Stimulated activated memory B cell treated with anti-CD40 and anti-IgM and Interleukin-4, amounts not matched to agents 10 μg/mL and 1 μg/mL and 100 μg/mL, for 72 hours (primary cell): ENCODE measurements at regions not wholly inside any gene's neighbourhood (a gene's known extent, or its start where the extent isn't known, plus 50 kb on each side); places are given as distances from the start of the nearest gene placed in this dataset.
"Not testable (repeated sequence)": the region's sequence is repeated elsewhere in the genome, so short reads cannot be mapped to it uniquely, and the experiment has no call there.

Experiments
- ATAC-seq: fragments of 150-1000 bp; cut with Tn5 transposase; 2 replicates; pipeline ENCODE4 v1.10.0; 2021
- H3K27ac Mint-ChIP-seq: one replicate; pipeline ENCODE4 v1.8.0; 2022; ENCODE audit warnings: mild to moderate bottlenecking, mixed read lengths
- H3K27me3 Mint-ChIP-seq: one replicate; pipeline ENCODE4 v1.8.0; 2022; ENCODE audit warnings: mixed read lengths
- H3K36me3 Mint-ChIP-seq: one replicate; pipeline ENCODE4 v1.8.0; 2022; ENCODE audit warnings: mixed read lengths
- H3K4me1 Mint-ChIP-seq: one replicate; pipeline ENCODE4 v1.8.0; 2022; ENCODE audit warnings: mixed read lengths
- H3K4me3 Mint-ChIP-seq: one replicate; pipeline ENCODE4 v1.8.0; 2022; ENCODE audit warnings: mild to moderate bottlenecking, moderate library complexity, mixed read lengths
- H3K9me3 Mint-ChIP-seq: one replicate; pipeline ENCODE4 v1.8.0; 2022; ENCODE audit warnings: mixed read lengths

DNA sequence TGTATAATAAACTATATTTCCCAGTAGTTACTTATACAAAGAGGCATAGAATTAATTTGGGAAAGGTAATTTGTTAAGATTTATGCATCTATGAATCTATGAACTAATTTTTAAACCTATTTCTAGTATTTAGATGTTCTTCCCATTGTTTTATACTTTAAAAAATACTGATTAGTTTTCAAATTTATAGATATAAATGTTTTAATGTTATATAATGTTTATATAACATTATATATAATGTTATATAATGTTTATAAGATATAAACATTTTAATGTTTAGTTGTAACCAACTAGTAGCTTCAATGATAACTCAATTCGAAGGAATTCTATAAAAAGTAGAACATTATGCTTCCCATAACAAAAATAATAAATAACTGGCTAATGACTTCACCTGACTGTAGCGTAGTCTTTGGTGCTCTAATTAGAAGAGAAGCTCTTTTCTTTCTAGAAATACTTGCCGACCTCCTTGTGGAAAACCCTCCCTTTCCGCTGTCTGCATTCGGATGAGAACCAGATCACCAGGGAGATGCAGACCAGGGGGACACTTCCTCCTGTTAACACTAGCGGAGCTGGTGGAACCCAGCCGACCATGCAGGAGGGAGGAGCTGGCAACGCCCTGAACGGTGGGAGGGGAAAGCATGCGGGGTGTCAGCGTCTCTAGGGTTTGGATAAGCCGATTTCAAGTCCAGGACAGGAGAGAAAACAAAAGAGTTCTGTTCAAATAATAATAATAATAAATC is 158.4 kb downstream of the OR2B2 start:
- Mint-ChIP-seq H3K27ac (peak overlapping the region; percentile 91), H3K36me3 (no peaks in the 10 kb centered on the region), H3K4me3 (peak overlapping the region; percentile 79), H3K9me3 (no peaks in the 10 kb centered on the region), H3K4me1 (peaks cover 30% of the 10 kb centered on the region), H3K27me3 (peaks cover 9% of the 10 kb centered on the region)
- ATAC-seq, result peak; percentile 72

DNA sequence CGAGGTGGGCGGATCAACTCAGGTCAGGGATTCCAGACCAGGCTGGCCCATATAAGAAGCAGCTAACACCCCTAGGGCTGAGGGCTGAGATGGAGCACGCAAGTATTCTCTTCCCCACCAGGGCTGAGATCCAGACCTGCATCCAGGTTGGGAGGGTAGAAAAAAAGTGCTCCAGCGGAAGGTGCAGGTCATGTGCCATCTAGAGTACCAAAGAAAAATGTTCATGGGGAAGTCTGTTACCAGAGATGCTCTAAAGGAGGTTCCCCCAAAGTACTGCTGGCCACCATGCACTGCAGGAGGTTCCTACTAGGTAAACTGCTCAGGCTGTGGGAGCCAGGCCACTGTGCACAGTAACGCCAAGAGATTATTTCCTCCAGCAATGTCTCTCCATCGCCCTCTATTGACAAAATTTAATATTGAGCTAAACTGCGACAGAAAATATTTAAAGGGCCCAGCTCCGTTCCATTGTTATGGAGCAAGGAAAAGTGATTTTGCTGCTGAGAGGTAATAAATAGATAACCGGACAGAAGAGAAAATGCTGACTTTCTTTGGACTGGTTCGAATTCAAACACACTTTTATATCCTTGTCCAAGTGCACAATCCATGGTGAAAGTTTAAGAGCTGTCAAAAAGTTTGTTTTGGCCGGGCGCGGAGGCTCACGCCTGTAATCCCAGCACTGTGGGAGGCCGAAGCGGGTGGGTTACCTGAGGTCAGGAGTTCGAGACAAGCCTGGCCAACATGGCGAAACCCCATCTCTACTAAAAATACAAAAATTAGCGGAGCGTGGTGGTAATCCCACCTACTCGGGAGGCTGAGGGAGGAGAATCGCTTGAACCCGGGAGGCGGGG is 159.9 kb downstream of the OR2B2 start:
- Mint-ChIP-seq H3K4me3 (peak overlapping the region; percentile 89), H3K27me3 (peaks cover under 1% of the 10 kb centered on the region), H3K36me3 (no peaks in the 10 kb centered on the region), H3K9me3 (no peaks in the 10 kb centered on the region), H3K4me1 (peaks cover 24% of the 10 kb centered on the region), H3K27ac (peak overlapping the region; percentile 91)
- ATAC-seq, result peak; percentile 65

DNA sequence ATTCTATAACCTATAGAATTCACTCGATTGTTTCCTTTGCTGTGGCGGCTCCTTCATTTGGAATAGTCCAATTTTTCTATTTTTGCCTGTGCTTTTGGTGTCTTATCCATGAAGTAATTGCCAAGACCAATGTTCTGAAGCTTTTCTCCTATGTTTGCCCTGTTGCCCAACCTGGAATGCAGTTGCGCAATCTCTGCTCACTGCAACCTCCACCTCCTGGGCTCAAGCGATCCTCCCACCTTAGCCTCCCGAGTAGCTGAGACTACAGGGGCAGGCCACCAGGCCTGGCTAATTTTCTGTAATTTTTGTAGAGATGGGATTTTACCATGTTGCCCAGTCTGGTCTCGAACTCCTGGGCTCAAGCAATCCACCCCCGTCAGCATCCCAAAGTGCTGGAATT is 163.5 kb downstream of the OR2B2 start:
- Mint-ChIP-seq H3K4me1 (peaks cover 5% of the 10 kb centered on the region), H3K27me3 (peaks cover 21% of the 10 kb centered on the region), H3K27ac (no peak overlapping the region), H3K36me3 (no peaks in the 10 kb centered on the region), H3K4me3 (no peak overlapping the region), H3K9me3 (no peaks in the 10 kb centered on the region)
- ATAC-seq, result no peak

DNA sequence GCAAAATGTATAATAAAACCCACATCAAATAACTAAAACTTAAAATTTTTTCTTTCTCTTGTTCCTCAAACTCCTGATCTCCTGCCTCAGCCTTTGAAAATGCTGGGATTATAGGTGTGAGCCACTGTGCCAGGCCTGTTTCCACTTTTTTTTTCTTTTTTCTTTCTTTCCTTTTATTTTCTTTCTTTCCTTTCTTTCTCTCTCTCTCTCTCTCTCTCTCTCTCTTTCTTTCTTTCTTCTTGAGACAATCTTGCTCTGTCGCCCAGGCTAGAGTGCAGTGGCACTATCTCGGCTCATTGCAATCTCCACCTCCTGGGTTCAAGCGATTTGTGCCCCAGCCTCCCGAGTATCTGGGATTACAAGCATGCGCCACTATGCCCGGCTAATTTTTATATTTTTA is 164.6 kb downstream of the OR2B2 start:
- Mint-ChIP-seq H3K4me1 (peaks cover 5% of the 10 kb centered on the region), H3K27ac (no peak overlapping the region), H3K4me3 (no peak overlapping the region), H3K27me3 (peaks cover 31% of the 10 kb centered on the region), H3K36me3 (no peaks in the 10 kb centered on the region), H3K9me3 (no peaks in the 10 kb centered on the region)
- ATAC-seq, result no peak

DNA sequence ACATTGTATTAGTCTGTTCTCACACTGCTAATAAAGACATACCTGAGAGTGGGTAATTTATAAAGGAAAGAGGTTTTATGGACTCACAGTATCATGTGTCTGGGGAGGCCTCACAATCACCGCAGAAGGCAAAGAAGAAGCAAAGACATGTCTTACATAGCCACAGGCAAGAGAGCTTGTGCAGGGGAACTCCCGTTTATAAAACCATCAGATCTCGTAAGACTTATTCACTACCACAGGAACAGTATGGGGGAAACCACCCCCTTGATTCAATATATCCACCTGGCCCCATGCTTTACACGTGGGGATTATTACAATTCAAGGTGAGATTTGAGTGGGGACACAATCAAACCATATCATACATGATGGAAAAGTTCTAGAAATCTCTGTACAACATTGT is 165.3 kb downstream of the OR2B2 start:
- not testable (repeated sequence) for H3K4me3 Mint-ChIP-seq, ATAC-seq

DNA sequence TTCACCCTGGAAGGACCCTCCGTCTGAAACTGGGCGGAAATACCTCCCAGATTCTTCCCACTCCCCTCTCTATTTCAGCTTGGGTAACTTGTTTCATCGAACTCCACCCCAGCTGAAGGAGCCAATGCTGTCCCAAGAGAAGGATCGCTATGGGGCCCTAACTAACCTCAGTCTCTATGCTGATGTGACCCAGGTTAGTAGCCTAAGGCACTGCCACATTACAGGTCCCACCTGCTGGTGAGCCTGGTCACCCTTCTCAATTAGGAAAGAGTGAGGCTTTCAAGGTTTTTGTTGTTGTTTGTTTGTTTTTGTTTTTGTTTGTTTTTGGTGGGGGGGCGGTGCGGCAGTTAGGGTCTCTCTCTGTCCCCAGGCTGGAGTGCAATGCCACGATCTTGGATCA is 168.4 kb downstream of the OR2B2 start:
- Mint-ChIP-seq H3K27ac (no peak overlapping the region), H3K27me3 (peaks cover 36% of the 10 kb centered on the region), H3K9me3 (no peaks in the 10 kb centered on the region), H3K4me3 (no peak overlapping the region), H3K36me3 (no peaks in the 10 kb centered on the region), H3K4me1 (no peaks in the 10 kb centered on the region)
- ATAC-seq, result no peak

More for the DNA sequence above, 165.3 kb downstream of the OR2B2 start:
- H3K27me3 Mint-ChIP-seq, result peaks cover 32% of the 10 kb centered on the region
- H3K9me3 Mint-ChIP-seq, H3K27ac Mint-ChIP-seq, H3K36me3 Mint-ChIP-seq, H3K4me1 Mint-ChIP-seq: not testable (repeated sequence)

DNA sequence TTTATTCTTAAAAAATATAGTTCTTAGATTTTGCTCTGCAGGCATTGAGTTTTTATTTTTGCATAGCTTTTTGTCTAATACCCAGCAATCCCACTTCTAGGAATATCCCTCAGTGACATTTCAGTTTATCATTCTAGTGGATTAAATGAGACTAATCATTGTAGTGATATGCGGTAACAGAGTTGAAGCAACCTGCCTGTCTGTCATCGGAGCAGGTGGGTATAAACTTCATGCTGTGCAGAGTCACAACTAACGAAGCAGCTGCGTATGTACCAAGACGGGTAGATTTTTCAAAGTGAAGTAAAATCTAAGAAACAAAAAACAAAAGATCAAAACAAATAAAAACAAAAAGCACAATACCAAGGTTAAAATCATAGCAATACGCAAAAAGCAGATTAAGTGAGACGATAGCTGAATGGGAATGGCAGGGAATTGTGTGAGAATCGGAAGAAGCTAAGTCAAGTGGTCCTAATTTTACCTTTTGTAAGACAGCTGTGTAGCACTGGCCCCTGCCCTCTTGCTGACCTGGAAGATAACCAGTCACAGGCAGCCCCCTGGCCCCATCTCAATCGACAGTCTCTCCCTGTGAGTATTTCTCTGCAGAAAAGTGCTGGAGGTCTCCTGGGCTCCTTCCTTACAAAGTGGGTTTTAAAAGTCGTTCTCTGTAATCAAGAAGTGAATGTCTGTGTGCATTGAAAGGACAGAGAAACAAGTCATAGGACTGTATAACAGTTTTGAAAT is 169.2 kb downstream of the OR2B2 start:
- no peaks in the 10 kb centered on the region for H3K36me3 Mint-ChIP-seq
- H3K4me3 Mint-ChIP-seq, result no peak overlapping the region
- no peak for ATAC-seq
- H3K9me3 Mint-ChIP-seq, result no peaks in the 10 kb centered on the region
- no peak overlapping the region for H3K27ac Mint-ChIP-seq
- H3K4me1 Mint-ChIP-seq, result no peaks in the 10 kb centered on the region
- H3K27me3 Mint-ChIP-seq, result peaks cover 44% of the 10 kb centered on the region

- not testable (repeated sequence) for H3K36me3 Mint-ChIP-seq, H3K9me3 Mint-ChIP-seq, H3K4me3 Mint-ChIP-seq, H3K4me1 Mint-ChIP-seq, ATAC-seq, H3K27ac Mint-ChIP-seq
- peaks cover 57% of the 10 kb centered on the region for H3K27me3 Mint-ChIP-seq
These were observed 172.3 kb downstream of the OR2B2 start for GRCh38 chr6:27739902-27740301.

- Mint-ChIP-seq H3K4me3 (no peak overlapping the region), H3K36me3 (no peaks in the 10 kb centered on the region), H3K4me1 (no peaks in the 10 kb centered on the region), H3K27ac (no peak overlapping the region), H3K27me3 (peaks cover 41% of the 10 kb centered on the region), H3K9me3 (no peaks in the 10 kb centered on the region)
- ATAC-seq, result no peak
These were observed 175.5 kb downstream of the OR2B2 start for GRCh38 chr6:27736686-27737085.

- Mint-ChIP-seq H3K4me3 (no peak overlapping the region), H3K4me1 (no peaks in the 10 kb centered on the region)
- no peak for ATAC-seq
These were observed 183.8 kb downstream of the OR2B2 start for GRCh38 chr6:27728442-27728841.

GRCh38 chr6:27726619-27727023 is 185.6 kb downstream of the OR2B2 start:
- ATAC-seq, result no peak

More at GRCh38 chr6:27728442-27728841, 183.8 kb downstream of the OR2B2 start:
- no peaks in the 10 kb centered on the region for H3K36me3 Mint-ChIP-seq
- H3K27ac Mint-ChIP-seq, result no peak overlapping the region
- H3K9me3 Mint-ChIP-seq, result no peaks in the 10 kb centered on the region
- peaks cover 25% of the 10 kb centered on the region for H3K27me3 Mint-ChIP-seq

DNA sequence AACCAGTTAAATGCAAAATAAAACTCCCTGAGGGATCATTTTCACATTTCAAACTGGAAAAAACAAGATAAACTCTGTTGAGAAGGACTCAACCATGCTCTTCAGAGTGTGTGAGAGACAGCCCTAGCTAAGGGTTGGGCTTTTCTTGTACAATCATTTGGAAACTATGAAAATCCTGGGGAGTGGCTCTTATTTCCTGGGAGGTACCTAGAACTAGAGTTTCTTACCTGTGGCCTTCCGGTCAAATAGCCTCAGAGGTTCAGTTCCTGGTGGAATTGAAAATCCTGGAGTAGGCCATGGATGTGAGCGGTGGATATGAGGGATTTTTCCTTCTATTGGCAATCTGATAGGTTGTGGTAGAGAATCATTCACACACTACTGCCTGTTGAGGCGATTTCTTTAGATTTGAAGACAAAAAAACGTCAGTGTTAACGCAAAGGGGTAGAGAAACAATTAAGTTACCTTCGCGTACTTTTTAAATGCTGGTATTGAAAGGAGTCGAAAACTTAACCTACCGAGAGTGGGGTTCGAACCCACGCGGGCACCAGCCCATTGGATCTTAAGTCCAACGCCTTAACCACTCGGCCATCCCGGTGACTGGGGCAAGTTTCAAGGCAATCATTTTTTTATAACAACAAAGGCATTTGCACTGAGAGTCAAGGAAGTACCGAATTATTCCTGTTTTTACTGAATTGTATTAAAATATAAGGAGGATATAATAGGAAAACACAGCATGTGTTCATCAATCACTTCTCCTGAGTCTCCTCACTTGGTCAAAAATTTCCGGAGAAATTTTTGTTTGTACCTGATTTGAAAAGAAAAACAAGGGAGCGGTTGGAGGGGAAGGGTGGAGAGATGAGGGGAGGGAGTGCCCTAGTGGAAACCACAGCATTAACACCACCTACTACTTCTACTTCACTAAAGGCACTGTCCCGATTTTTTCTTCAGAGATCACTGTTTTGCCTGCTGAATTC is 191.3 kb downstream of the OR2B2 start:
- ATAC-seq, result no peak
- Mint-ChIP-seq H3K9me3 (no peaks in the 10 kb centered on the region), H3K27ac (no peak overlapping the region), H3K4me3 (no peak overlapping the region), H3K27me3 (peaks cover 24% of the 10 kb centered on the region), H3K4me1 (peaks cover 8% of the 10 kb centered on the region), H3K36me3 (peaks cover 2% of the 10 kb centered on the region)

More at GRCh38 chr6:27726619-27727023, 185.6 kb downstream of the OR2B2 start:
- Mint-ChIP-seq H3K36me3 (no peaks in the 10 kb centered on the region), H3K9me3 (no peaks in the 10 kb centered on the region), H3K27me3 (peaks cover 36% of the 10 kb centered on the region), H3K27ac (no peak overlapping the region), H3K4me3 (no peak overlapping the region), H3K4me1 (no peaks in the 10 kb centered on the region)

- H3K9me3 Mint-ChIP-seq, H3K27ac Mint-ChIP-seq, ATAC-seq, H3K36me3 Mint-ChIP-seq, H3K4me1 Mint-ChIP-seq, H3K4me3 Mint-ChIP-seq: not testable (repeated sequence)
- peaks cover 24% of the 10 kb centered on the region for H3K27me3 Mint-ChIP-seq
These were observed 193.2 kb downstream of the OR2B2 start for GRCh38 chr6:27719039-27719438.

- Mint-ChIP-seq H3K36me3 (peaks cover 58% of the 10 kb centered on the region), H3K27me3 (no peaks in the 10 kb centered on the region), H3K27ac (no peak overlapping the region), H3K4me1 (peaks cover 6% of the 10 kb centered on the region), H3K9me3 (no peaks in the 10 kb centered on the region), H3K4me3 (no peak overlapping the region)
- no peak for ATAC-seq
These were observed 205.8 kb downstream of the OR2B2 start for GRCh38 chr6:27706431-27706830.
